CD4-positive, alpha-beta T cell treated with Interleukin-15 for 1 hour (primary cell): ENCODE measurements at regions not wholly inside any gene's neighbourhood (a gene's known extent, or its start where the extent isn't known, plus 50 kb on each side); places are given as distances from the start of the nearest gene placed in this dataset.
"Not testable (repeated sequence)": the region's sequence is repeated elsewhere in the genome, so short reads cannot be mapped to it uniquely, and the experiment has no call there.

Experiments used
- DNase-seq: peaks from one replicate; pipeline ENCODE4 v3.0.0-alpha.2; 2020

DNA sequence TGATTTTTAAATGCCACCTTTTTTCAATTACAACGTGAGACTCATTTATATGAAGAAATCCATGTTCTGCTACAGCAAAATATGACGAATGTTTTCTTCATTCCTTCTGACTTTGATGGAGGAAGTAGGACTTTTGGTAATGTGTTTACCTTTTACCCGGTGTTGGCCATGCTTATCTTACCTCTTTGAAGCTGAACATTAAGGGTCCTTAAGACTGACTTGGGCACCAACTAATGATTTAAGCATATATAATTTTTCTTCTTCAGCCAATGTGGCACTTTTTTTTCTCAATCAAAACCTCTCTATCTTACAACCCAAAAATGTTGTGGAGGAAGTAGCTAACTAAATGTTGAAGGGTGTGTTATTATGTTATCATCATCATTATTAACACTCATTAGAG, 337.5 kb downstream of the EPHA7 start:
- no peak for DNase-seq

DNA sequence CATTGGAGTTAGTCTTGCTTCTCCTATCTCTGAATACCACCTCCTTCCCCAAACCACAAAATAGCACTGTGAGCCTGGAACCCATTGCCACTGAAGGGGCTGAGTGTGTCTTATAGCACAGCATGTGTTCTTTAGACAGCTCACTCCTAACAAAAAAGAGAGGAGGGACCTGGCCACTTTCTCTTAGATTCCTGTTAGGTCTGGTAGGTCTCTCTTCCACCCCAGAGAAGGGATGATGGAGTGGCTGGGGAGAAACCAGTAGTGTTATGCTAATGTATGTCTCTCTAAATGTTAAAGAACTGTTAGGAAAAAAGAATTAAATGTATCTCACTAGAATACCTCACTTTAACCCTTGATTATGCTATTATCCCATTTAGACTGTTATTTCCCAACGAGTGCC, 340.3 kb downstream of the EPHA7 start:
- no peak for DNase-seq

DNA sequence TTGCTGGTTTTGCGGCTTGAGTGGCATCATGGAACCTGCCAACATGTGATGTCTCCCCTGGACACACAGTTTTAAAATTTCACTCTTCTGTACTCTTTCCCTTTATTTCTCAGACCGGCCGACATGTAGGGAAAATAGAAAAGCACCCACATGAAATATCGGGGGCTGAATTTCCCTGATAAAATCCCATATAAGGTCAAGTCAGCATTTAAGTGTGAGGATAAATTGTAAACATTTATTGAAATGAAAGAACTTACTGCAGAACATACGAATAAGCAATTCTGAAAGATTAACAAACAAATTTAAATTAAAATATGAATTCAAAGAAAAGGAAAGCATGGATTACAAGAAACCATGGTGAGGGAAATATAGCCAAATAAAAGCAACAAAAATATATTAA, 345.5 kb downstream of the EPHA7 start:
- DNase-seq = no peak

DNA sequence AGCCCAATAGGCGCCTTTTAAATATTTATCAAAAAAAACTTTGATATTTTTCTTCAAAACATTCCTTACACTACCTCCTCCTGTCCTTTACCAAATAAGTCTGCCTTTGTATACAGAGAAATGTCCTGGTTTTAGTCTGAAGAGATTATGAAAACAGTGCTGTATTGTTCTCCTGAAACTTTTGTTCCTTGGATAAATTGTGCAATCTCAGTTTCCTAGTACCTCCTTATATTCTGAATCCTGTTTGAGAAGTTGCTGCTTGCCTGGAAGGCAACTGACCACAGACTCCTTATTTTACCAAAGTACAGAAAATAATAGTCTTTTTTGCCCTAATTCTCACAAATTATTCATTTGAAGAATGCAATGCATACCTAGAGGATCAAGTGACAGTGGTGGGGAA, 349.5 kb downstream of the EPHA7 start:
- DNase-seq = no peak

DNA sequence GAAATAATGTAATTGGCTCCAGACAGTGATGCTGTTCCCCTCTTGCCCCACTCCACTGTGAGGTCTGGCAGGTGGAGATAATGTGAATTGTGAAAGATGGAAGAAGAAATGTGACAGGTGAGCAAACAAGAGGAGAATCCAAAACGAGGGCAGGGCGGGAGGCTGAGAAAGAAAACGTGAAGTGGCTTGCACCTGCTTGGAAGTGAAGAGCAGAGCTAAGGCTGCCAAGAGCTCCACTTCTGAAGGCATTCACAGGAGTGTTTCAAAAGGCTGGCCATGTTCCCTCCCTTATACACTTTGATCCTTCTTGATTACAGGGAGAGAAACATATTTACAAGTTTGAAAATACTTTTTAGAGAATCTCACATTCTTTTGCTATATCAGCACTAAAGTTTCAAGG, 359.4 kb downstream of the EPHA7 start:
- DNase-seq = no peak

DNA sequence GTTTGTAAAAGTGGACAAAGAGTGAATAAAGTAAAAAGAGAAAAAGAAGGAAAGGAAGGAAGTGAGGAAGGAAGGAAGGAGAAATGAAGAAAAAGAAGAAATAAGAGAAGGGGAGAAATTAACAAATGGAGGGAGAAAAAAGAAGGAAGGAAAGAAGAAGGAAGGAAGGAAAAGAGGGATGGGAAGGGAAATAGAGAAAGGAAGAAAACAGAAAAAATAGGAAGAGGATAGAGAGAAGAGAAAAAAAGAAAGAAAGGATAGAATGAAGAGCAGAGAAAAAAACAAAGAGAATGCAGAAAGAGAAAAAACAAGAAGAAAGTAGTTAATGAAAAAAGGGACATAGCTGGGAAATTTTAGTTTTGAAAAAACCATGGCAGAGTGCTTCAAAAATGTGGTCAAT, 361.8 kb downstream of the EPHA7 start:
- no peak for DNase-seq

DNA sequence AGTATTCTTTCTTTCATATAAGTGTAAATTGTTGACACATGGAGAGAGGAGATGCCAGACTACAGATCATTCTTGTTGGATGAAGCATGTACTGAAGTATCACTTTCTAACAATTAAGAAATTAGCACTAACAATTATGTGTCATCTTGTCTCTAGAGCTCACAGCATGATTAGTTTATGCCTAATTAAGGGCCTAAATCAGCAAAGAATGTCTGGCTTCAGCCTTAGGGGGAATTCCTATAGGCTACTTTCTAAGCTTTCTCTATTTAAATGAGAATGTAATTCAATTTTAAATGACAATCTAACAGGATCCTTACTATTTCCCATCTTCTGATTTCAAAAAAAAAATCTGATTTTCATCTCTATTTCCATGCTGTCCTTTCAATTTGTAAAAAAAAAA, 371.0 kb downstream of the EPHA7 start:
- no peak for DNase-seq

DNA sequence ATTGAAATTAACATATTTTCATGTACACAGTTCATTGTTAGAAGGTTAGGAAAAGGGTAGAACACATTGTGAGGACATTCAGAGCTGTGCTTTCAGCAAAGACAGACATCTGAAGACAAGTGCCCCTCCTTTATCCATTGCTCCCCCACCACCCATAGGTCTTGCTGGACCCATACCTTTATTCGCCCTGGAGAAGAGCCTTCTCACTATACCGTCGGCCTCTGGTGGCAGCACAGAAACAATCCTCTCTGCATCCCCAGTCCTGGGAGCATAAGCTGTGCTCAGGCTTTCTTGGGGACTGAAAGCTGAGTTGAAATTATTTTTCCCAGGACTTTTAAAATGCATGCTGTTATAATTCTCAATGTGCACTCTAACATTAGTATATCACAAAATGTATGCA, 372.3 kb downstream of the EPHA7 start:
- DNase-seq = no peak

DNA sequence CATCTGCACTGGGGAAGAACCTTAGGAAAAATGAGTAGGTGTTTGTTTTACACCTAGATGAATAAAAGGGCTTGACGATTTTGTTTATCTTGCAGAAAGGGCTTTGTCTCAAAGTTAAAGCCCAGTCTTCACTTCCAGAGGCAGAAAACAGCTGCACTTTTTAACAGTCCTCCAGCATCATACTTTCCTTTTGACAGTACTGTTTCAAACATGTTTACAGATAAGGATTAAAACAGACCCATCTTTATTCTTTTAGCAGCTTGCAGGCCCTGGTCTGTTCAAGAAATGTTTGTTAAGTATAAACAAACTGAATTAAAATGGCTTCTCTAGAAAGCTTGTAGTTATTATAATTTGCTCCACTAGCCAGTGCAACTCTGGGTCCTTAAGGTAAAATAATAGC, 374.2 kb downstream of the EPHA7 start:
- no peak for DNase-seq

DNA sequence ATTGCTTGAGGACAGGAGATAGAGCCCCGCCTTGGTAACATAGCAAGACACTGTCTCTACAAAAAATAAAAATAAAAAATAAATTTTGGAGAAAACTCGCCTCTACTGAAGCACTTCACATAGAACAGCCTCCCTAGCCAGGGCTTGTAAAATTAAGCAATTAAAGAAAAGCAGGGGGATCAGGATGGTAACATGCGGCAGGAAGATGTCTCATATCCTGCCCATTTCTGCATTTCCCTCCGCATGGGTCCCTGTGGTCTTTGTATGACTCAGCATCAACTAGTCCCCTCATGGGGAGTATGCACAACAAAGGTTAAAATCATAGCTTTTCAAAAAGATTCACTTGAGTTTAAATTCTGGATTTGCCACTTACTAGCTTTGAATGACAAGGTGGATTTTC, 379.0 kb downstream of the EPHA7 start:
- DNase-seq = no peak

DNA sequence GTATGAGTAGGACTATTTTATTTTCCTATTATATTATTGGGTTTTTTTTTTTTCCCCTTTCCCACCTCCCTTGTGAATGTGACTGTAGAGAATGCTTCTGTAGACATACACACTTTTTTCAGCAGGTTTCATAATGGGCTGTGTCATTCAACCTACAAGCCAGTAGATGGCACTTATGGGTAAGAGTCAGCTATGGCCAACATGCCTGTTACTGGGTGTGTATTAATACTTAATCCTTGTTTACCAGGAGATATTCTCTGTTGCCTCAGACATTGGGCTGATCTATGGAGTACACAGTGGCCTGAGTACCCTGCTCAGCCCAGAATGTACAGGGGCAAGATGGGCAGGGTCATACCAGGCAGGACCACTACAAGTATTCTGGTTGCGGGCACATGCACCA, 382.5 kb downstream of the EPHA7 start:
- DNase-seq = no peak

DNA sequence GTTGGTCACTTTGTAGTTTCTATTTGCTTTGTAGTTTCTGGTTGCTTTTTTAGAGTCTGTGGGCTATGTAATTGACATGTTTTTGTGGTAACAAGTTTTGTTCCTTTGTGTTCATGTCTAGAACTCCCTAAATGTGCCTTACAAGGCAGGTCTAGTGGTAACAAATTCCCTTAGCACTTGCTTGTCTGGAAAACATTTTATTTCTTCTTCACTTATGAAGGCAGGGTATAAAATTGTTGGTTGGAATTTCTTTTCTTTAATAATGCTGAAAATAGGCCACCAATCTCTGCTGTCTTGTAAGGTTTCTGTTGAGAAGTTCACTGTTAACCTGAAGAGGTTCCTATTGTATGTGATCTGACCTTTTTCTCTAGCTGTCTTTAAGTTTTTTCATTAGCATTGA, 383.6 kb downstream of the EPHA7 start:
- no peak for DNase-seq

DNA sequence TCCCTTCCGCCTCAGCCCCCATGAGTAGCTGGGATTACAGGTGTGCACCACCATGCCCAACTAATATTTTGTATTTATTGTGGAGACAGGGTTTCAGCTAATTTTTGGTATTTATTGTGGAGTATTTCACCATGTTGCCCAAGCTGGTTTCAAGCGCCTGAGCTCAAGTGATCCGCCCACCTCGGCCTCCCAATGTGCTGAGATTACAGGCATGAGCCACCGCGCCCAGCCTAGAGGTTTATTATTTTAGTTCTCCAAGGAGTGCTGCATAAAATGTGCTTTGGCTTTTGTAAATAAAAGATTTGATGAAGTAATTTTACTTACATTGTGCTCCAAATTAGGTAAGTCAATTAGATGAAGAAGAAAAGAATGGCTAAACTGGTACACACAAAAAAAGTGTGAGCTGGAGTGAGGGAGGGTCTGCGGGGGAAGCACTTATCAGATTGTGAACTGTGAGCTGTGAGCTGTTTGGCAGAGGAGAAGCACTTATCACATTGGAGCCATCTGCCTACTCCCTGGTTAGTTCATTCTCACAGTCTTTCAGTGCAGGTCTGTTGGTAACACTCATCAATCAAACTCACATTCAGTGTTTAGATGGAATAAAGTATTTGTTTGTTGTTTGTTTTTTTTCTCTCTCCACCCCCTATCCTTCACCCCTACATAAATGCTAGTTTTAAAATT, 398.0 kb downstream of the EPHA7 start:
- DNase-seq = no peak

DNA sequence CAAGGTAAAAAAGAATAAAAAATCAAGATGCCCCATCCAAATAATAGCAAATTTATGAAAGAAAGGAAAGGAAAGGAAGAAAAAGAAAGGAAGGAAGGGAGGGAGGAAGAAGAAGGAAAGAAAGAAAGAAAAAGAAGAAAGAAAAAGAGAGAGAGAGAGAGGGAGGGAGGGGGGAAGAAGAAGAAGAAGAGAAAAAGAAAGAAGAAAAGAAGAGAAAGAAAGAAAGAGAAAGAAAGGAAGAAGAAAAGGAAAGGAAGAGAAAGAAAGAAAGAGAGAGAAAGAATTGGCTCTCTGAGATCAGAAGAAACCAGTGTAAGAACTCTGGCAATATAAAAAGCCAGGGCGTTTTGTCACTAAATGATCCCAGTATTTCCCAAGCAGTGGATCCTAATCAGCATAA, 401.7 kb downstream of the EPHA7 start:
- DNase-seq = no peak

DNA sequence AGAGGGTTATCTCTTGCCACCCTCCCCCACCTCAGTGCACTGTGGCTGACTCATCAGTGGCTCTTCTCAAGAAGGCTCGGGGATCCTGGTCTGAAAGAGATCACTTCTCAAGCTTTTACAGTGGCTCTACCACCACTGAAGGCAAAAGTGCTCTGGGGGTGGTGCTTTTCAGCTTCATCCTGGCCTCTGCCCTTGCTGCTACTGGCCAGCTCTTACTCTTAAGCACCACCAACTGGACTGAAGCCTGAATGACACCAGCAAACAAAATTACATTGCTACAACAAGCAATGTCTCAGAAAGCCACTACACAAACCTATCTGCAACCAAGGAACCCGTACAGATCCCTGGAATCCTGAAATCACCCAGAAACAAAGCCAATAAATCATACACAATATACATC, 402.1 kb downstream of the EPHA7 start:
- no peak for DNase-seq

DNA sequence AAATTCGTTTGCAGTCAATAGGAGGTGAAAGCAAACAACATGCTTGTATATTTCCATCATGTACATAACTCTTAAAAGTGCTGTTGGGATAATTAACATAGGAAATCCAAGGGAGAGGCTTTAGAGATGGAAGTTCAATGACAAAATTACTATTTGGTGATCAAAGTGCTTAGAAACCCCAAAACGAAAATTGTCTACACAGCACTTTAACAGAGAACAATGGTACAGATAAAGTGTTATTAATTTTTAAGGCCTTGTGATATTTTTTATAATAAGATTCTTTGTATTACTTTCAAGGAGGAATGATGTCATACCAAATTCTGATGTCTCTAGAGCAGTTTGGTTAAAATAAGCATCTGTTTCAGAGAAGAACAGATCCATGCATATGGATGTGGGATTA, 406.3 kb downstream of the EPHA7 start:
- no peak for DNase-seq

DNA sequence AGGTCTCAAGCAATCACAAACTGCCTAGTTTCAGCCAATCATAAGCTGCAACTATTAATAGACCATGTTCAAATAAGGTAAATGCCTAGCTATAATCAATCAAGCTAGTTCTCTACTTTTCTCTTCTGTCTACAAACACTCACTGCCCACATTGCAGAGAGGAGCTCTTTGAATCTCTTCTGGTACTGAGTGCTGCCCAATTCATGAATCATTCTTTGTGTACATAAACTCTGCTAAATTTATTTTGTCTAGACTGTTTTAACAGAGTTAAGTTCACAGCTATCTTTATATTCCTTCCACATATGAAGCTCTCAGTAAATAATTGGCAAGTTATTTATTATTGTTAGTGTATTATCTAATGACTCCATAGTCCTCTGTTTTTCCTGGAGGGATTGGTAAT, 411.0 kb downstream of the EPHA7 start:
- no peak for DNase-seq

DNA sequence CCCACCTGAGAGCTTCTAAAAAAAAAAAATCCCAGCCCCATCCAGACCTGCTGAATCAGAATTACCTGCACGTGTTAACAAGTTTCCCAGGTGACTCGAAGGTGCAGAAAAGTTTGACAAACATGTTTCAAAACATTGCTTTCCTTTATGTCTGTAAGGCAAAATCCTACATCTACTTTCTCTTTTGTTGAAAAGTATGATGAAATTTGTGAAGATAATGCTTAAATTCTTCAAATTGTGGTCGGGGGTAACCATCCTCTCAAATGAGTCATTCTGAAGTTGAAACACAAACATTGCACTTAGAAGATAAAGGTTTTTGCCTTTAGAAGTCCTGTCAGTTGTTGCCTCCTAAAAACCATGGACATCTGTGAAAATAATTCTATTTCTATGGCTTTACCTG, 429.7 kb downstream of the EPHA7 start:
- no peak for DNase-seq

DNA sequence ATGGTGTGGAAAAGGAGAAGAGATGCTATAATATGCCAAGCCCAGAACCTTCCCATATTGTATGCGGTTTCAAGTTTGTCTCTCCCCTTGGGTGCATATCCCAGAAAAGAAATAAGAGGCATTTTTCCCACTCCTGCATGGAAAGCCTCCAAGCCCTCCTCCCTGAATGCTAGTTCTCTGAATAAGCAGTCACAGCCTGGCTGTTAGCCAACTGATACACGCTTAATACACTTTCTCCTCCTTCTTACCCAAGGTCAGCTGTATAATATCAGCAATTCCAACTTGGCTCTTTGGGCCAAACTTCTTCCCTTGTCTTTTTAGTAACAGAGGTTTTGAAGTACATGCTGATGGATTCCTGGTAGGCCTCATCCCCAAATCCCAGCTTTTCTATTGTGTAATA, 440.1 kb downstream of the EPHA7 start:
- DNase-seq = no peak

DNA sequence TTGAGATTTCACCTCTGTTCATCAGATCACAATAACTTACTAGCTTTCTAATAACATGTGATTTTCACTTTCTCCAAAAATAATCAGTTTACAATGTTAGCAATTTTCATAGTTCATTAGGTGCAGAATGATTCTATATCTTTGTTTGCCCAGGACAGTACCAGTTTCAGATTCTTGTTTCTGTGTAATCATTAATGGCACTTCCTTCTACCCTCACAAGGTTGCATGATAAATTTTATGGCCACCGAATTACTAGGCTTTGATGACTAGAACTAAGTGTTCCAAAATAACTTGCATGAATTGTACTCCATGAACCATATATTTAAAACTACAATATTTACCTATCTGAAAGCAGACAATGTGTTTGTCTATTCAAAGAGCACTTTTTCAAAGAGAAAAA, 442.3 kb downstream of the EPHA7 start:
- DNase-seq = no peak

DNA sequence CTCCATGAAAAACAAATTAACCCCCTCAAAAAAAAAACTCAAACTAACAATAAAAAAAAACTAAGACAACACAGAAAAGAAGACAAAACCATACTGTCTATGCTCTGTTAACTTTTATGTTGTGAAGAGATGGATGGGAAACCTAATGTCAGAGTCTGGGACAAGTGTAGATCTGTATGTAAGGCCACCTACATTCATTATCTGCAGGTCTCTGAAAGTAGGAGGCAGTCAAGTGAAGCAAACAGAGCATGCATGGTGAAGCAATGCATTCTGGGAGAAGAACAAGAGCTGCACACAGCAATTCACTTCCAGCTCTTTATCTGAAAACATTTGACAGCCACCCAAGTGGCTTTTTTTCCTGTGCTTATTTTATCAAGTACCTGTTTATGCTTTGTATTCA, 452.0 kb downstream of the EPHA7 start:
- DNase-seq = no peak

DNA sequence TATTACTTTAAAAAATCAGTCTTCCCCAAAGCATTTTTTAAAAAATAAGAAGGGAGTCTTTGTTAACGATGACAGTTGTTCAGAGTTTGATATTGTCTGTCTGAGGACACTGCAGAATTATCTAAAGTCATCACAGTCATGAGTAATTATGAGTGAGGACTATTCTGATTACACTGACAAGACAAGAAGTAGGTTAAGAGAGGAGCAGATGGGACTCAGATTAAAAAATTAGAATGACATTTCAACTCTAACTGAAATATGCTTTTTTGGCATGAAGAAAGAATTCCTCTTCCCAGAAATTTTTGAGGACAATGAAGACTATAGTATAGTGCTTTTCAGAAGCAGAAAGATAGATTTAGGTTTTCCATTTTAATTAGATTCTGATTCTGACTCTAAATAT, 456.5 kb downstream of the EPHA7 start:
- DNase-seq = no peak

DNA sequence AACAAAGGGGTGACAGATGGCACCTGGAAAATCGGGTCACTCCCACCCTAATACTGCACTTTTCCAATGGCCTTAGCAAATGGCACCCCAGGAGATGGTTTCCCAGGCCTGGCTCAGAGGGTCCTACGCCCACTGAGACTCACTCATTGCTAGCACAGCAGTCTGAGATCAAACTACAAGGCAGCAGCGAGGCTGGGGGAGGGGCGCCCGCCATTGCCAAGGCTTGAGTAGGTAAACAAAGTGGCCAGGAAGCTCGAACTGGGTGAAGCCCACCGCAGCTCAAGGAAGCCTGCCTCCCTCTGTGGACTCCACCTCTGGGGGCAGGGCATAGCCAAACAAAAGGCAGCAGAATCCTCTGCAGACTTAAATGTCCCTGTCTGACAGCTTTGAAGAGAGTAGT, 467.2 kb downstream of the EPHA7 start:
- DNase-seq = not testable (repeated sequence)

DNA sequence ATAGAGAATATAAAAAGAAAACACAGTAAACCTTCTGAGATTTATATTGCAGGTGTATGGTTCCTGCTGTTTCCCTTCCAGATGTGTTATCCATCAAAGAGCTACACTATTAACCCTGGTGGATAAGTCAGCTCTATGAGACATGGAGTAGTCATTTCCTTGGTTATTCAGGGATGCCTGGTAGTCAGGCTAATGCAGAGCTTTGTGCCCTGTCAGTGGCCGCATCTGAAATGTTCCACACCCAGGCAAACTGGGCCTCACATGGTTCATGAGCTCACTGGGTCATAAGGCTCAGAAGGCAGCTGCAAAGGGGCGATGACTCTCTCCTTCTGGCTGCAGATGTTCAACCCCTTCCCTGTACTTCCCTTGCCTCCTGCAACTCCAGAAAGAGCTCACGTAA, 473.6 kb downstream of the EPHA7 start:
- DNase-seq = no peak

DNA sequence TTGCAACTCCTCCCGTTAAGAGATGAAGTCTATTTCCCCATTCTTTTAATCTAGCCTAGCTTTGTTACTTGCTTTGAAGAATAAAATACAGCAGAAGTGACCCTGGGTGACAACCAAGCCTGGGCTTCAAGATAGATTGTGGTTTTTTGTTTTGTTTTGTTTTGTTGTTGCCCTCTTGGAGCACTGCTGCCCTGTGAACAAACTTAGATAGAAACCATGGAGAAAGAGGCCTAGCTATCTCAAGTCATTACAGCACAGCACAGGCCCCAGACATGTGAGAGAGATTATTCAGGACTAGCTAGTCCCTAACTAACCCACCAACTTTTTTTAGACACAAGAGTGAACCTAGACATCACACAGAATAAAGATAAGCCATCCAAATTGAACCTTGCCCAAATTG, 475.2 kb downstream of the EPHA7 start:
- DNase-seq = no peak

DNA sequence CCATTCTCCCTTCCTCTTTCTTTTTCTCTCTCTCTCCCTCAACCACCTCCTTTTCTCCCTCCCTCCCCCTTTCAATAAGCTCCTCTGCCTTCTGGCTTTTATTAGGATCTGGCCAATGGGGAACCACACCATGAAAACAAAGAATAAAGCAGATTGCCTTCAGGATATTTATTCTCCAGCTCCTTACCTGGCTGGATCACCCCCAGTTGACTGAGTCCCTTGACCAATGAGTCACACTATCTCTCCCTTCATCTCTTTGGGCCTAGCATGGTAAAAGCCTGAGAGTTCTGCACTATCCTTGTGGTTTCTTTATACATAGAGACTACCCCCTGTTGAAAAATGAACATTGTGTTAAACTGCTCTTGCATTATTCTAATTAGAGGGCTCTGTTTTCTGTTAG, 476.8 kb downstream of the EPHA7 start:
- DNase-seq = no peak
